Endothelial cell of umbilical vein (primary cell): ENCODE measurements at regions not wholly inside any gene's neighbourhood (a gene's known extent, or its start where the extent isn't known, plus 50 kb on each side); places are given as distances from the start of the nearest gene placed in this dataset.

Experiments used
- BruUV-seq: library from RNA; stranded (reverse); fragments of 400-500 nt; replicated peaks from 2 replicates; lab custom pipeline; 2021; lab: Mats Ljungman, UMichigan
- CTCF ChIA-PET: fragments of 300-600, 350-600 bp; sonication (Branson Sonifier 250); formaldehyde crosslinking; loops from one replicate; lab custom pipeline; 2021; ENCODE audit warnings: antibody characterized with exemption, inconsistent platforms; lab: Charles Lee
- POLR2A ChIA-PET: fragments of 300-600, 350-600 bp; sonication (Branson Sonifier 250); formaldehyde crosslinking; loops from one replicate; lab custom pipeline; 2021; ENCODE audit warnings: antibody characterized with exemption, inconsistent platforms; lab: Charles Lee
- DNase-seq: peaks from one replicate; pipeline ENCODE4 v3.0.0-alpha.2; 2011; ENCODE audit warnings: low read depth, low spot score
- FAIRE-seq: peaks from 2 replicates; lab custom pipeline; 2011; peaks lifted over from hg19 to GRCh38; lab: Jason Lieb, UNC
- H2AFZ ChIP-seq: 2 replicates; pipeline ENCODE4 v1.6.0; 2012; ENCODE audit warnings: low read depth, low read length, control low read depth, inconsistent platforms
- H3K27ac ChIP-seq: 2 replicates; pipeline ENCODE4 v1.5.1; 2011; ENCODE audit warnings: low read depth, mild to moderate bottlenecking, control low read depth, low read length, moderate library complexity; ENCODE audit not compliant: insufficient read depth
- H3K27me3 ChIP-seq, 2 experiments: 2 replicates each; pipeline versions ENCODE4 v1.6.0 to v1.6.1; 2011; ENCODE audit warnings: low read length in 2 of 2, mixed read lengths in 1 of 2; ENCODE audit not compliant: control insufficient read depth in 2 of 2, insufficient read depth in 2 of 2
- H3K36me3 ChIP-seq, 2 experiments: 2 replicates in 1 of 2; 3 replicates in 1 of 2; pipeline ENCODE4 v1.5.1; 2011; ENCODE audit warnings: low read length in 2 of 2, mild to moderate bottlenecking in 1 of 2, moderate library complexity in 1 of 2; ENCODE audit not compliant: control insufficient read depth in 2 of 2, insufficient read depth in 2 of 2; ENCODE audit errors: extremely low read depth in 1 of 2
- H3K4me1 ChIP-seq: 3 replicates; pipeline ENCODE4 v1.5.1; 2011; ENCODE audit warnings: mild to moderate bottlenecking, low read length; ENCODE audit not compliant: control insufficient read depth, insufficient read depth; ENCODE audit errors: extremely low read depth
- H3K4me2 ChIP-seq: 2 replicates; pipeline ENCODE4 v1.6.1; 2011; ENCODE audit warnings: low read length, control low read depth, mixed read lengths; ENCODE audit not compliant: insufficient read depth
- H3K4me3 ChIP-seq, 3 experiments: fragments of 200-600 bp in 1 of 3; sonication (generic), shearing (Covaris generic) in 1 of 3; replicated peaks in 1 of 3; 2 replicates each; pipeline ENCODE4 v1.5.1; 2011 to 2016; ENCODE audit warnings: control low read depth in 3 of 3, low read length in 3 of 3, mild to moderate bottlenecking in 2 of 3, inconsistent platforms in 1 of 3, low read depth in 1 of 3, moderate library complexity in 1 of 3; ENCODE audit not compliant: insufficient read depth in 1 of 3
- H3K79me2 ChIP-seq: 2 replicates; pipeline ENCODE4 v1.6.0; 2012; ENCODE audit warnings: low read length, inconsistent platforms; ENCODE audit not compliant: control insufficient read depth, insufficient read depth
- H3K9ac ChIP-seq: replicated peaks from 2 replicates; pipeline ENCODE3; 2011; ENCODE audit warnings: low read length, control low read depth; ENCODE audit not compliant: insufficient read depth; ENCODE audit errors: extremely low read depth
- H3K9me1 ChIP-seq: replicated peaks from 3 replicates; pipeline ENCODE4 v1.6.0; 2011; ENCODE audit warnings: mild to moderate bottlenecking, low read length; ENCODE audit not compliant: control insufficient read depth, insufficient read depth; ENCODE audit errors: extremely low read depth
- H3K9me3 ChIP-seq: replicated peaks from 2 replicates; pipeline ENCODE4 v1.5.1; 2012; ENCODE audit warnings: low read length, inconsistent platforms; ENCODE audit not compliant: control insufficient read depth, insufficient read depth
- H4K20me1 ChIP-seq: replicated peaks from 2 replicates; pipeline ENCODE3; 2011; ENCODE audit warnings: mild to moderate bottlenecking, low read length; ENCODE audit not compliant: control insufficient read depth, insufficient read depth; ENCODE audit errors: extremely low read depth
- CTCF ChIP-seq, 2 donors: IDR thresholded peaks; 1 replicate in 1 of 2; 2 replicates in 1 of 2; pipeline ENCODE4 v1.5.1; 2011; ENCODE audit warnings: low read length in 2 of 2, mild to moderate bottlenecking in 2 of 2, moderate library complexity in 2 of 2, control low read depth in 1 of 2, inconsistent platforms in 1 of 2, low read depth in 1 of 2; ENCODE audit not compliant: insufficient read depth in 1 of 2; ENCODE audit errors: extremely low read depth in 1 of 2
- EZH2 ChIP-seq: IDR thresholded peaks from 2 replicates; pipeline ENCODE4 v1.6.1; 2012; ENCODE audit warnings: borderline replicate concordance, low read depth, mild to moderate bottlenecking, moderate library complexity, low read length, inconsistent platforms; ENCODE audit not compliant: severe bottlenecking
- FOS ChIP-seq: IDR thresholded peaks from 2 replicates; pipeline ENCODE4 v1.6.1; 2011; ENCODE audit warnings: mild to moderate bottlenecking, low read length, moderate library complexity, borderline replicate concordance; ENCODE audit not compliant: insufficient read depth
- GATA2 ChIP-seq: IDR thresholded peaks from 2 replicates; pipeline ENCODE4 v1.7.0; 2011; ENCODE audit warnings: low read depth, mild to moderate bottlenecking, moderate library complexity, mixed read lengths, low read length; ENCODE audit not compliant: insufficient read length, insufficient read depth
- JUN ChIP-seq: IDR thresholded peaks from 2 replicates; pipeline ENCODE4 v1.6.1; 2011; ENCODE audit warnings: borderline replicate concordance, low read depth; ENCODE audit not compliant: insufficient read length, insufficient read depth
- MAX ChIP-seq: IDR thresholded peaks from 2 replicates; pipeline ENCODE4 v1.6.1; 2011; ENCODE audit not compliant: insufficient read depth, insufficient read length
- MYC ChIP-seq: IDR thresholded peaks from one replicate; pipeline ENCODE4 v1.6.1; 2011; ENCODE audit warnings: mild to moderate bottlenecking, low read depth, low read length
- POLR2A ChIP-seq: IDR thresholded peaks from 2 replicates; pipeline ENCODE4 v1.6.1; 2012; ENCODE audit warnings: low read depth, mild to moderate bottlenecking, control low read depth, low read length
- POLR2AphosphoS5 ChIP-seq: IDR thresholded peaks from 2 replicates; pipeline ENCODE4 v1.6.1; 2012; ENCODE audit warnings: low read depth, mild to moderate bottlenecking, control low read depth, low read length, moderate library complexity; ENCODE audit not compliant: insufficient read depth
- dilution Hi-C: fragments of 300-500 bp; cut with MboI; formaldehyde crosslinking; loops from one replicate; pipeline ENCODE4 v1.15.0; 2019; ENCODE audit warnings: low sequenced_read_pairs; ENCODE audit not compliant: extremely low pct_ligation_motif_present
- intact Hi-C: fragments of 100-400 bp; cut with micrococcal nuclease; formaldehyde crosslinking; loops from one replicate; pipeline ENCODE4 v1.10.0; 2022

- dilution Hi-C loops, result no loop called here
- Histone ChIP-seq H4K20me1 (no peaks in the 10 kb centered on the region), H3K4me3 (no peak overlapping the region), H3K27ac (peak overlapping the region; percentile 80), H3K9me1 (no peaks in the 10 kb centered on the region), H3K79me2 (peaks cover 24% of the 10 kb centered on the region), H3K27me3 (no peaks in the 10 kb centered on the region), H3K9ac (no peak overlapping the region), H3K36me3 (peaks cover 0 to 5% of the 10 kb centered on the region in 2 experiments), H3K4me2 (no peak overlapping the region), H3K9me3 (no peaks in the 10 kb centered on the region), H2AFZ (no peak overlapping the region), H3K4me1 (peaks cover 20% of the 10 kb centered on the region)
- POLR2A ChIA-PET, result no interaction called here
- DNase-seq (no peak), FAIRE-seq (no peak)
- intact Hi-C loops, result no loop called here
- no TSS peak for BruUV-seq
- TF ChIP-seq EZH2, result no peak
- TF ChIP-seq POLR2A, result no peak
- TF ChIP-seq GATA2, result no peak
- TF ChIP-seq FOS, result no peak
- no peak for TF ChIP-seq MYC
- no peak for TF ChIP-seq POLR2AphosphoS5
- TF ChIP-seq CTCF (IDR thresholded peaks at IDR 0.05; ENCODE audit: extremely low read depth in 1 of 2, insufficient read depth in 1 of 2, low read depth in 1 of 2, low read length in 2 of 2), result no peak
- TF ChIP-seq MAX, result no peak
- no peak for TF ChIP-seq JUN
- CTCF ChIA-PET, result interaction anchor here (0.9 to 1.5 kb wide), 2 partner anchors 32 to 128 kb away, joined by 3 to 6 read pairs; no protein-coding TSS in a partner anchor
Measured at GRCh38 chr20:19913349-19913748, 103.8 kb upstream of the NAA20 start.
